Thyroid gland (tissue), 4 donors: ENCODE measurements at regions not wholly inside any gene's neighbourhood (a gene's known extent, or its start where the extent isn't known, plus 50 kb on each side); places are given as distances from the start of the nearest gene placed in this dataset.

Source experiments
- DNase-seq, 2 donors: peaks; one replicate each; pipeline ENCODE4 v3.0.0-alpha.2; 2019
- H3K27ac ChIP-seq, 3 donors: fragments of 200-600 bp; sonication (generic); 1 replicate in 2 of 3; 2 replicates in 1 of 3; pipeline ENCODE4 v1.5.1; 2016 to 2019; ENCODE audit warnings: mild to moderate bottlenecking in 1 of 3, moderate library complexity in 1 of 3
- H3K27me3 ChIP-seq: fragments of 200-600 bp; sonication (generic); one replicate; pipeline ENCODE4 v1.5.1; 2019
- H3K36me3 ChIP-seq, 2 donors: fragments of 200-600 bp; sonication (generic); one replicate each; pipeline ENCODE4 v1.5.1; 2016 to 2019
- H3K4me1 ChIP-seq, 2 donors: fragments of 200-600 bp; sonication (generic); one replicate each; pipeline ENCODE4 v1.5.1; 2017 to 2019
- H3K4me3 ChIP-seq, 3 donors: fragments of 200-600 bp; sonication (generic); replicated peaks in 1 of 3; 1 replicate in 2 of 3; 2 replicates in 1 of 3; pipeline ENCODE4 v1.5.1; 2016; ENCODE audit warnings: mild to moderate bottlenecking in 1 of 3
- H3K9me3 ChIP-seq: fragments of 200-600 bp; sonication (generic); one replicate; pipeline ENCODE4 v1.5.1; 2017
- CTCF ChIP-seq, 6 experiments: fragments of 200-600 bp in 3 of 6; fragments of 450-650 bp in 3 of 6; sonication (generic) in 3 of 6; IDR thresholded peaks; one replicate each; pipeline ENCODE4 v1.5.1; 2016 to 2019; ENCODE audit warnings: antibody characterized with exemption in 6 of 6, mild to moderate bottlenecking in 2 of 6, inconsistent platforms in 1 of 6, moderate library complexity in 1 of 6
- POLR2A ChIP-seq, 2 donors: fragments of 450-650 bp; IDR thresholded peaks; one replicate each; pipeline ENCODE4 v1.6.1; 2017; ENCODE audit warnings: antibody characterized with exemption in 2 of 2, mild to moderate bottlenecking in 2 of 2, moderate library complexity in 1 of 2
- WGBS, 2 donors: methylation state at CpG; one replicate each; pipeline ENCODE4 v1.1.5; 2017; 5-methylcytosine and 5-hydroxymethylcytosine counted together
- intact Hi-C: fragments of 100-400 bp; cut with DNase I; formaldehyde crosslinking; loops from one replicate; pipeline ENCODE4 v1.15.1; 2023

- intact Hi-C loops: no loop called here
- Histone ChIP-seq H3K27ac (no peak overlapping the region), H3K4me3 (no peak overlapping the region), H3K27me3 (no peaks in the 10 kb centered on the region), H3K9me3 (no peaks in the 10 kb centered on the region), H3K4me1 (no peaks in the 10 kb centered on the region), H3K36me3 (no peaks in the 10 kb centered on the region)
- no peak for DNase-seq
- TF ChIP-seq CTCF (IDR thresholded peaks at IDR 0.05) (no peak), POLR2A (IDR thresholded peaks at IDR 0.05) (no peak)
Observed at GRCh38 chr10:90051053-90051452, 349.7 kb downstream of the KIF20B start.

- H3K4me3 ChIP-seq: no peak overlapping the region
- peak in 1 of 2 donors; percentile 11 for DNase-seq
- no peaks in the 10 kb centered on the region for H3K4me1 ChIP-seq
- no peaks in the 10 kb centered on the region for H3K36me3 ChIP-seq
- no peak overlapping the region for H3K27ac ChIP-seq
- H3K9me3 ChIP-seq: no peaks in the 10 kb centered on the region
- TF ChIP-seq CTCF (IDR thresholded peaks at IDR 0.05): no peak
- H3K27me3 ChIP-seq: no peaks in the 10 kb centered on the region
- intact Hi-C loops: no loop called here
Observed at GRCh38 chr10:90051474-90051873, 350.1 kb downstream of the KIF20B start.

GRCh38 chr10:90062786-90063185 lies 361.4 kb downstream of the KIF20B start:
- Histone ChIP-seq H3K4me1 (no peaks in the 10 kb centered on the region), H3K4me3 (no peak overlapping the region), H3K27me3 (no peaks in the 10 kb centered on the region), H3K27ac (no peak overlapping the region), H3K9me3 (no peaks in the 10 kb centered on the region), H3K36me3 (no peaks in the 10 kb centered on the region)
- TF ChIP-seq CTCF (IDR thresholded peaks at IDR 0.05) (no peak), POLR2A (IDR thresholded peaks at IDR 0.05) (no peak)
- intact Hi-C loops: no loop called here
- 90 to 91% methylated on average over 3 of the region's 3 CpGs for WGBS, 2 donors
- no peak for DNase-seq

- H3K27me3 ChIP-seq: no peaks in the 10 kb centered on the region
- TF ChIP-seq CTCF (IDR thresholded peaks at IDR 0.05): no peak
- DNase-seq: no peak
- no peaks in the 10 kb centered on the region for H3K9me3 ChIP-seq
- H3K36me3 ChIP-seq: no peaks in the 10 kb centered on the region
- H3K4me1 ChIP-seq: no peaks in the 10 kb centered on the region
- H3K27ac ChIP-seq: no peak overlapping the region
- no peak overlapping the region for H3K4me3 ChIP-seq
- intact Hi-C loops: no loop called here
- WGBS, 2 donors: 86 to 96% methylated on average over 1 of the region's 1 CpG
Observed at GRCh38 chr10:90064295-90064694, 362.9 kb downstream of the KIF20B start.

GRCh38 chr10:90066435-90066834 lies 365.0 kb downstream of the KIF20B start:
- intact Hi-C loops: no loop called here
- WGBS, 2 donors: 77 to 83% methylated on average over 2 of the region's 2 CpGs
- TF ChIP-seq CTCF (IDR thresholded peaks at IDR 0.05): no peak
- no peak for TF ChIP-seq POLR2A (IDR thresholded peaks at IDR 0.05)
- no peaks in the 10 kb centered on the region for H3K9me3 ChIP-seq
- no peak overlapping the region for H3K4me3 ChIP-seq
- no peaks in the 10 kb centered on the region for H3K27me3 ChIP-seq
- no peak for DNase-seq
- H3K27ac ChIP-seq: no peak overlapping the region
- no peaks in the 10 kb centered on the region for H3K36me3 ChIP-seq
- no peaks in the 10 kb centered on the region for H3K4me1 ChIP-seq
